Hematopoietic multipotent progenitor cell treated with erythropoietin and hydrocortisone succinate and interleukin-3 and kit ligand, for 4 days (in vitro differentiated cells): ENCODE measurements at regions not wholly inside any gene's neighbourhood (a gene's known extent, or its start where the extent isn't known, plus 50 kb on each side); places are given as distances from the start of the nearest gene placed in this dataset.

Experiments used
- DNase-seq: peaks from one replicate; pipeline ENCODE4 v3.0.0-alpha.2; 2015

DNA sequence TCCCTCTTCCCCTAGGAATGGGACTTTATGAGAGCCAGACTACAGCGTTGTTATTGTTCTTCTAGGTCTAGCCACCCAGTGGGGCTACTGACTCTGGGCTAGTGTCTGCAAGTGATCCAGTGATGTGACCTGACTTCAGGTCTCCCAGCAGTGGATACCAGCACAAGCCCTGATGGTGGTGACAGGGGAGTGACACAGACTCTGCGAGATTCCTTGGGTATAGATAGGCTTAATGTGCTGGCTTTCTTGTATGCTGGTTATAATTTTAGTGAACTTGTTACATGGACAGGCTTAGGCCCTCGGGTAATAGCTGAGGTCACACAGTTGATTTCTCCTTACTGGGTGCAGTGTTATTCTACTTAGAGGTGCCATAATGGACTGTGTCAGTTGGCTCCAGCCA lies 106.9 kb downstream of the TBC1D30 start:
- no peak for DNase-seq

DNA sequence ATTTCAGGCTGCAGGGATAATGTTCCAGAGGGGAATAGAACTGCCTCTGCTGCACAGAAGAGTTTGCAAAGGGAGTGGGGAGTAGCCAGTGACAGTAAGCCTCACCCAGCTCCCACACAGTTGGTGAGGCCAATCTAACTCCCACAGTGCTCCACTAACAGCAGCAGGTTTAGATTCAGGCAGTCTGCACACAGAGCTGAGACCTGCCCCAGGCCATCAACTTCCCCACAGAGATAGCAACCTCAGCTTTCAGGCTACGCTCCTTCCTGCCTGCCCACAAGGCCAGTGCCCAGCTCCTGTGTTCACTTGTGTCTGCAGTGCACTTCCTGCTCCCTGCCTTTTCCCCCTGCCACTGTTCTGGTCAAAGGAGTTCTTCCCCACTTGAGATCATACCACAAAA lies 107.5 kb downstream of the TBC1D30 start:
- DNase-seq = peak; percentile 9

DNA sequence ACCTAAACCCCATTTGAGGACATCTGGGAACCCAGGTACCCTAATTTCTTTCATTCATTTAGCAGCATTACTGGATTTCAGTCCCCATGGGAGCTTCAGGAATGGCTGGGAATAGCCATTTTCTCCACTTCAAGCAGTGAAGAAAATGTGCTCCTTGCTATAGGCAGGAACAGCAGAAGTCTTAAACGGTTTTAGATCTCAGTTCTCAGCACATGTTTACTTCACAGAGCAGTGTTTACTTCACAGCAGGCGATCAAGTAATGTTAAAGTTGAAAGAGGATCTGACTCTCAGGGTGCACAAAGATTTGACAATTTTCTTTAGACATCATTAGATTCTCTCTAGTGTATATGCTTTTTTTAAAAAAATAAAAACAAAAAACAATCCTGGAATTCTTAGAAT lies 109.3 kb downstream of the TBC1D30 start:
- DNase-seq = no peak

DNA sequence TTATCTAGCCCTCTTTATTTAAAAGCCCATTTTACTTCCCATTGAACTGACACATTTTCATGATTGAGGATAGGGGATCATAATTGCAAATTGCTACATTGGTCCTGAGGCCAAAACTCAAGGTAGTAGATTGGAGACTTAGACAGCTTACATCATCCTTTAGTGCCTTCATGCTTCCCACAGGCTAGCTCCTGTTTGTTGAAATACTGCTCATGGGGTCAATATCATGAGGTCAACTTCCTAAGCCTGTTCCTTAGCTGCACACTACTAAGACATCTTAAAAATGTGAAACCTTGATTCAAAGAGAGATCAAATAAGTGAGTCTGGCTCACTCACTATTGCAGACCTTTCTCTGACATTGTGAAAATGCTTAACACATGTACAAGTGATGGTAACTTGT lies 113.0 kb downstream of the TBC1D30 start:
- no peak for DNase-seq

DNA sequence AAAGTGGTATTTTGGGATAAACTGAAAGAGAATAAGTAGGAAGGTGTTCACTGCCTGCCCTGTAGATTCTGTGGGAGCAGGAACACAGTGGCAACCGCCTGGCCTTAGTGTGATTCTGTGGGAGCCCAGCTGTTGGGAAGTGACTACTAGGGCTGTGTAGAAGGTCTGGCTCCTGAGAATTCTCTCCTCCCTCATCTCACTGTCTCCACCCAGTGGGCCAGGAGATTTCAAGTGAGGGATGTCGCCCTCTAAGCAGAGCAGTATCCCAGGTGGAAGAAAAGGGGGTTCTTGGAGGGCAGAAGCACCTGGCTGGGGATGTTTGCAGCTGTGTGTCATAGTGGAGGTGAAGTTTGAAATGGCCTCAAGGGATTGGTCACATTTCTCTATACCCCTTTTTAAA lies 113.7 kb downstream of the TBC1D30 start:
- DNase-seq = no peak

DNA sequence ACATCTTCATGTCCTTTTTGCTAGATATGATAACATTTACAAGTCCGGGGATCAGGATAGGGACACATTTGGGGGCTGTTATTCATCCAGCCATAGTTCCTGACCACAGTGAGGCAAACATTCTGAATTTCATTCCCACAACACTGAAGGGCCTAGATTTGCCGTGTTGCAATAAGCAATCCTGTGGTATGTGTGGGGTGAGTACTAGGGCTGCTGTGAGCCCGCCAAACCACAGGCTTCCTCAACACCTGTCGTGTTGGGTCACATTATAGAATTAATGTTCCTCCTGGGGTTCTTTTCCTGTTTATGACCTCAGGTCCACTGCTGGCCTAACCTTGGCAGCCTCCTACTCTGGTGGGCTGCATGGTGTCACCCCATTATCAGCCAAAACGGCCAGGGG lies 119.2 kb downstream of the TBC1D30 start:
- DNase-seq = peak; percentile 65

DNA sequence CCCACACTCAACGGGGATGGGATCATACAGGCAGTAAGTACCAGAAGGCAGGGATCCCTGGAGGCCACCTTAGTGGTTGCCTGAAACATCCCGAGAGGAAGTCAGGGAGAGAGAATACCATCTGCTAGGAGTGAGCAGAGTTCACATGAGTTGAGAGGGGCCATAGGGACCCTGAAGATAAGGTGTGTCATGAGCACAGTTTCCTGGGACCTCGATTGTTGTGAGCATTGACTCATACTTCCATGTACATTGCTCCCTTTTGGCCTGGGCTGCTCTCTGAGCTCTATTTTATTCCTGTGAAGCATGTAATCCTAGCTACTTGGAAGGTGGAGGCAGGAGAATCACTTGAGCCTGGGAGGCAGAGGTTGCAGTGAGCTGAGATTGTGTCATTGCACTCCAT lies 120.5 kb downstream of the TBC1D30 start:
- no peak for DNase-seq

DNA sequence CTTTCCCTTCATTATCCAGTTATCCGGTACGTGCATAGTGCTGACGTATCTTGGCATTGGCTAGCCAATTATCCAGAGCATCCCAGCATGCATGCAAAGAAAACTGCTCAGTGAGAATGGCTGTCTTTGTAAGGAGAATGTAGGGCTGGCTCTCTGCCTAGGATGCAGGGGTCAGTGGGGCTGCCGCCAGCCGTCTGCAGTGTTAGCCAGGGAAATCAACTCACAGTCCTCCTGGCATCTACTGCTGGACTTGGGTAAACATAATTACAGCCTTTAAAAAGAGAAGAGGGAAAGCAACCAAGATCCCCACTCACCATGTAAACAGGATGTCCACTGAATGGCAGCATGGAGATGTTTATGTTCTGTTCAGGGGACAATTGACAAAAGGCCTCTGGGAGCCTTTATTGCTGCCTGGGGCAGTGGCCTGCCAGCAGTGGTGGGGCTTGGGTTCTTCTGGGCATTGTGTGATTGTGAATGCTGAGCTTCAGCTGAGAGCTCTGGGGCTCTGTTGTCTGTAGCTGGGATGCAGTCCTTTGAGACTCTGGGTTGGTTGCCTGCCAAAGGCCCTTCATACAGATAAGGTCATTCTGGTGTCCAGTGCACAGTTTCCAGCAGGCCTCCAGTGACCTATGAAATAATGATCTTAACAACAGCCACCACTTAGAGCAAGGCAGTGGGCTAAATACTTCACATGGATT lies 121.8 kb downstream of the TBC1D30 start:
- no peak for DNase-seq

DNA sequence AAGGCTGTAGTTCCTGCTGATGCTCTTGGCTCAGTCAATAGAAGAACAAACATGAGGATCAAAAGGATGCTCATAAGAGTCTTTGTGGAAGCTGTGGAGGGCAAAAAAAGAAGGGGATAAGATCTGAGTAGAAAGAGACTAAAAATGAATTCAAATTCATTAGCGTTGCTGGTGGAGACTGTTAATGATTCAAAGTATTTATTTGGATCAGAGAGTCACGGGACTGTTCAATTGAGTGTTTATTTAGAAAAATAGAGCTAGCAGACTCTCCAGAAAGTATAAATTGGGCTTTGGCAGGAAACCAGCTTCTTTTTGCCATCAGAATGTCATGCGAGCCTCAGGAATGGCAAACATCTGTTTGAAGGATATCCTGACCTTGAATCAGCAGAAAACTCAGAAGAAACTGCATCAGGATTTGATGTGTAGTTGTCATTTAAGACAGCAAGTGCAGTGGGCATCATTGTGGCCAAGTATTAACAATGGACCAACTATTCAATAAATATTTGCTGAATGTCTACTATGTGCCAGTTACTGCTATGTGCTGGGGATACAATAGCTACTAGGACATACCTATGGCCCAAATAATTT lies 126.4 kb downstream of the TBC1D30 start:
- DNase-seq = no peak

DNA sequence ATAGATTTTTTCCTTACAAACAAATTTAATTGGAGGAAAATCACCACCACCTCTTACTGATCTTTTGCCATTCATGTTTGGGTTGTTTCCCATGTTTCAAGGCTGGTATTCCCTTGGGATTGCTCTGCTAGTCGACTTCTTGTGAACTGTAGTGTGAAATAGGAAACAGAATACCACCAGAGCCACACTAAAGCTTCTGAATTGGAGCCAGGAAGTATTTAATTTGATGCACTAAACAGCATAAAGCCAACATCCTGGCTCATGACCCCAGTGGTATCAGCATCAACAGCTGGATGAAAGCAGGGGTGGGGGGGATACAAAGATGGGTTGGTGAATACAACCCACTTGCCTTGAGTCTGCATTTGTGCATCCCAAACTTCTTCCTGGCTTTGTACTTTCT lies 127.5 kb downstream of the TBC1D30 start:
- no peak for DNase-seq

DNA sequence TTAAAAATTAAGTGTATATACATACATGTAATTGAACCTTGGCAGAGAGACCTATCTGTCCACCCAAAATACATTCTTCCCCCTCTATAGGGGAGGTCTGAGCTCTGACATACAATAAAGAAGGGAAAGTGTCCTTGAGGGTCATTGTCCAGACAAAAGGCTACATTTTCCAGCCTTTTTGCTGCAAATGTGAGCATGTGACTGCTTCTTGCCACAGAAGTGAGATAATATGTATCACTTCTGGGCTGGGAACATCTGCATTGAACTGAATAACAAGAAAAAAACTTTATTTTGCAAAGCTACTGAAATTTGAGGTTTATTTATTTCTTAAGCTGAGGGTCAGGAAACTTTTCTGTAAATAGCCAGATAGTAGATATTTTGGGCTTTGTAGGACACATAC lies 131.3 kb downstream of the TBC1D30 start:
- no peak for DNase-seq

DNA sequence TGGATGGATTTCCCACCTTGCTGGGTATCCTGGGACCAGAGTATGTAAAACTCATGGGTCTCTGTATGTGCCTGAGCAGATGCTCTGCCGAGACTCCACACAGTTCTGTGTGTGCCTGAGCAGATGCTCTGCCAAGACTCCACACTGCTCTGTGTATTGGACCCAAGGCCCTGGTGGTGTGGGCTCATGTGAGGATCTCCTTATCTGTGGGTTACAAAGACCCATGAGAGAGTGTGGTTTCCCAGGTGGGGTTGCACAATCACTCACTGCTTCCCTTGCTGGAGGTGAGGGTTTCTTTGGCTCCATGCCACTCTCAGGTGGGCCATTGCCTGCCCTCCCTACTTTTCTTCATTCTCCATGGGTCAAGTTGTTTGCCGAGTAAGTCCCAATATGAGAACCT lies 141.5 kb downstream of the TBC1D30 start:
- DNase-seq = no peak

DNA sequence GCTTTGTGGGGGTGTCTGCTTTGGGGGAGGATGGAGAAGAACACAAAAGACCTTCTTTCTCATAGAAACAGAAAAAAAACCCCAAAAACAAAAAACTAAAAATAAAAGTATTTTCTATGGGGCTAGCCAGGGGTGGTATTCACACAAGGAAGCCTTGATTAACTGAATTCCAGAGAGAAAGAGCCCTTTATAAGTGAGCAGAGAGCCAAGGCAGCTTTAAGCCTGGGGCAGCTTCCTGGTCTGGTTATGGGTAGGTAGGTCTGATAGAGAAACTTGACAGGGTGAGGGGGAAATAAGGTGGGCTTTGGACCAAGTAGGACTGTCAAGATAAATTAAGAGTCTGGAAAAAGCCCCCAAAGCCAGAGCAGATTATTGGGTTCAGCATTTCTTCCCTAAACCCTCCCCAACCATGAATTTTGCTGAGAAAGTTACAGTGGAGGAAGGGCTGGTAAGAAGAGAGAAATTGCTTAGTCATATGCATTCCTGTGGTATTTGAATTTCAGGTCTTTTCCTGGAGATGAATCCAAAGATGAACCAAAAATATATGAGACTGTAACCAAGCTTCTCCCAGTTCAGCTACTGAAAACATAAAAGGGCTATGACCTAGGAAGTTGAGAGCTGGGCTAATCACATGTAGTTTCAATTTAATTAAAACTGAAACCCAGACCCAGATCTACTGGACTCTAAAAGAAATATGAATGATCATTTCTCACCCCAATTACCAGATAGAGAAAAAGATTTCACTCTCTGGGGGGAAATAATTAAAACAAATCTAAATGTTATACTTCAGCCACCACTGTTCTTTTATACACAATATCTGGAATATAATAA lies 144.8 kb downstream of the TBC1D30 start:
- no peak for DNase-seq

DNA sequence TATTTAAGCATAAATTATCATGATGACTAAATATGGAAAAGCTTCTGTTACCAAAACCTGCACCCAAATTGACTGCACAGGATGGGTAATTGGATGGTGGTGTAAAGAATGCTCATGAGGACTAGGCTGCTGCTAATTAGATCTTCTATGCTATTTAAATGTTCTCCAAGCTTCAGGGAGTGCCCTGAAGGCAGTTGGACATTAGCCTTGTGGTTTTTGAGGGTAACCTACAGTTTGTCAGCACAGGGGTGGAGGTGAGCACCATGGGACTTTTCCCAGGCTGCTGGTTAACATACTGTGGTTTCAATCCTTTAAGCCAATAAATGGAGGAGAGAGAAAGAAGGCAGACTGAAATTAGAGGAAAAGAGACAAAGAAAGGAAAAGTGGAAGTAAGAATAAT lies 145.0 kb downstream of the WIF1 start:
- DNase-seq = peak; percentile 27

DNA sequence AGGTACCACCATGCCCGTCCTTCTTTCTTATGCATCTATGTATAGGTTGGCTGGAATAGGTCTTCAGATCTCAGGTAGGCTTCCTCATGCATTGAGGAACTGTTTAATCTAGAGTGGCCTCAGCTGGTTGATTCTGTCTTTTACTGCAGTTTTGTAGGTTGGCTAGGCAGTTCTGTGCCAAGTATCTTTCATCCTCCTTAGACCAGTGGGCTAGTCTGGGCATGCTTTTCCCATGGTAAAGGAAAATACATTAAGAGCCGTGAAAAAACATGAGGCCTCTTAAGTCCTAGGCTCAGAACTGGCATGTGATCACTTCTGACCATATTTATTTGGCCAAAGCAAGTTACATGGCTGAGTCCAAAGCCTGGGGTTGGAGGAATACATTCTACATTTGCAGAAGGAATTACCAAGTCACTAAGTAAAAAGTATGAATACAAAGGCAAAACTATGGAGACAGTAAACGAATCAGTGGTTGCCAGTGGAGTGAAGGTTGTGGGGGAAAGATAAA lies 137.3 kb downstream of the WIF1 start:
- no peak for DNase-seq

DNA sequence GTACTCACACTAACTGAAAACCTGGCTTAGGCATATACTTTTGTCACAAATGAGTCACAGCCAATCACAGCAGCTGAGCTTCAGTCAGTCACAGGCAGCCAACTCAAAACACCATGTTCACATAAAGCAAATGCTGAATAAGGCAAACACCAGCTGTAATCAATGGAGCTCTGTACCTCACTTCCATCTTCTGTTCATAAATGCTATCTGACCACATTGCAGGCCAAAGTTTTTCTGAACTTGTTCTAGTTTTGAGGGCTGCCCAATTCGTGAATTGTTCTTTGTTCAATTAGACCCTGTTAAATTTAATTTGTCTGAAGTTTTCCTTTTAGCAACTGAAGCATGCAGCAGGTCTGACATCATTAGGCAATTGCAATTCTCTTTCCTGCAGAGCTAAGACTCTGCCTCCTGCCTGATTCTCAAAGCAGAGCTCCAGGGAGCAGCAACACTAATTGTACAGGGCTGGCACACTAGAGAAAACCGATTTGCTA lies 129.9 kb downstream of the WIF1 start:
- no peak for DNase-seq

DNA sequence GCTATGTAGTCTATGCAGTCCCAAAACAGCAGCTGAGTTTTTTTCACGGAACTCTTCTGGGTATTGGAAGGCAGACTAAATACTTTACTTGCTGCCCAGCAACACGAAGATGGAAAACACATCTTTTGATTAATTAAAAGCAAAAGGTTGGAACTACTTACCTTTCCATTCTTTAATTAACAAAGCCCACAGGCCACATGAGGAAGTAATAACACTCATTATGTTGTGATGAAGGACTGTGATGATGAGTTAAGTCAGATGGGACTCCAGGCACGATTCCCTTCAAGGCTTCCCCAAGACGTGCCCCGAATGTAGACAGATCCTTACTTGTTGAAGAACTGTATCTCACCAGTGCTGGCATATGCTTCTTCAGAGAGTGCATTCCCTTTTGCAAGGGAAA lies 129.0 kb downstream of the WIF1 start:
- no peak for DNase-seq

DNA sequence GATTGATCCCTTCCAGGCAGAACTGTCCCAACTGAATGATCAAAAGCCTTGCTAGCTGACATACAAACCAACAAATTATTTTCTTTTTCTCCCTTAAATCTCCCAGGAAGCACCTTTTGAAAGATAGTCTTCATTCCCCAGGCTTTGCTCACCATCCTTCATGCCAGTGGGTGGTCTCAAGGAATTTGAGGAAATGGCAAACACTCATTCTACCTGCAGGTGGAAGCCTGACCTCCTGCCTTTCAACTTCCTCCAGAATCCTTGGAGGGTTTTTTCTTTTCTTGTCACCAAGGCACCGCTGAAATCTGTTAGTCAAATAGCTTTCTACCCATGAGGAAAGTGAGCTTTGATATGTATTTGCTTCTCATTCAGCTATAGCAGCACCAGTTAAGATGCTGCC lies 128.5 kb downstream of the WIF1 start:
- DNase-seq = no peak

DNA sequence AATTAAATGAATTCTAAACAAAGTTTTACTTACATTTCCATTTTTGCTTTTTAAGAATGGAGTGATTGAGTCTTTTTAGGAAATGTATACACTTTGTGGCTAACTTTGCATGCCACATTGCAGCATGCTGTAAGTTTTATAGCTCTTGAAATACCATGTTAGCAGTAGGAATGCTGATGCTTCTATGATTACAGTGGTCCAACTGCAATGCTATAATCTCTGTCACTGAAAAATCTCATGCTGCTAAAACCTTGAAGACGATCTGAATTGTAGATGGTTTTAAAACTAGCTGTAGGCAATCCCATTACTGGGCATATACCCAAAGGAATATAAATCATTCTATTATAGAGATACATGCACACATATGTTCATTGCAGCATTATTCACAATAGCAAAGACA lies 127.6 kb downstream of the WIF1 start:
- no peak for DNase-seq

DNA sequence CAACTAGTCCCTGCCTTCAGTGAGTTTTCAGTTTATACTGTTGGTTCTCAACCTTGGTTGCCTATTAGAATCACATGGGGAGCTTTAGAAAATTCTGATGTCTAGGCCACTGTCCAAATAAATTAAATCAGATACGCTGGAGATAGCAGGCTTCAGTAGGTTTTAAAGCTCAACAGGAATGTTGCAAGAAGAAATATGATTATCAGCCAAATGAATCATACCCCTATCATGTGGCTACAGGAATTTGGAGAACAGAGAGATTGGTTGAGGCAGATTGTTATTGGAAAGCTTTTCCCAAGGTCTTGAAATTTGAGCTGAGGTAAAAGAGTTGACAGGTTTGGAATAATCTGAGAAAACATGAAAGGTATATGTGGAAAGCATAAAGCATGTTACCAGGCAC lies 125.3 kb downstream of the WIF1 start:
- DNase-seq = no peak

DNA sequence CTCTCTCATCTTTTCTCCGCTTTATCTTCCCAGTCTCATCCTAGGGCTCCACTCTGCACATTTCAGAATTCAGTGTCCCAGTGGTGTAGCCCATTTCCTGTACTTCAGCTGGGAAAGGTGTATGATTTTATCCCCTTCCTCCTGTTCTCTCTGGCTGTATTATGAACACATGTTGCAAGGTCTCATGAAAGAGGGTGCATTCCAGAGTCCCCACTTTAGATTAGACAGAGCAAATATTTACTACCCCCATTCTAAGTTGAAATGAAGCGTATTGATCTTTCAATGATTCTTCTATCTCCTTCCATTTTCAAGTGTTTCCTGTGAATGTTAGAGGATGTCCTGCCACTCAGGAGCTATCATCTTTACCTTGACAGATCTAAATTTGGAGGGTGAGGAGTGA lies 123.2 kb downstream of the WIF1 start:
- no peak for DNase-seq

DNA sequence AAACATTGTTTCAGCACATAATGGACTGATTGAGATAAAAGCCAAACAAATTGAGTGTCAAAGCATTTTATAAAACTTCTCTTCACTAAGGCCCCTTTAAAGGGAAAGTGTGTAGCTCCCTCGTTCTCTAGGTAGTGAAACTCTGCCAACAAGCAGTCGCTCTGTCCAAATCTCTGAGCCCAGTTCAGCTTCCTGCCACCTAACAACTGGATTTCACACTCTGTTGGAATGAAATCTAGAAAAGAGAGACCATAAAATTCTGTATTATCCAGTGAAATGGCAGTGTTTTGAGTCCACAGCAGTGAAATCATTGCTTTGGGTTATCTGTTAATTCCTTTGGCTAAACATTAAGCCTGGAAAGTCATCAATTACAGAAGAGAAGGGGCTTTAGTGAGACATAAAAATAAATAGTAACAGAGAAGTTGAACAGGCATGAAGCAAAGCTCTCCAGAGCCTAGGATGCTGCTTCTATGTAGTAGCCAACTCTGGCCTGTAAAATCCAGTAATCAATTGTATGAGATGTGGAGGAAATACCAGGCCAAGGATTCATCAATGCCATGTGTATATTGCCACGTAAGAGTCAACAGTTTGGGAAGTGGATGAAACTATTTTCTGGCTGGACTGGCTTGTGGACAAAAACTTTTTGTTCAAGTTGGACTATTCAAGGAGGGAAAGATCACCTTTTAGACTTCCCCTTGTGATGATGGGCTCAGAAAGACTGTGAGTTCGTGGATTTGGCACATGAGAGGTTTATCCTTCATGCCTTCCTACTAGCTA lies 122.5 kb downstream of the WIF1 start:
- no peak for DNase-seq

DNA sequence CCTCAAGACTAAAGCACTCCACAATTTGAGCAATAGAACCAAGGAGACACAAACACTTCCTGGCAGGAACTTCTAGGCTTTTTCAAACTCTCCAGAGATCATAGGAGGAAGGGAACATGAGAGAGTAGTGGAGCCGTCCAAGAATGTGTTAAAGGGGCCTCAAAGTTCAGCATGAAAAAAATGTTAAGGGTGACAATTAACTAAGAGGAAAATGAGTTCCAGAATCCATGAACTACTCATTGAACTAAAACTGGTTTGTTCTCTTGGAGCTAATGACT lies 122.0 kb downstream of the WIF1 start:
- no peak for DNase-seq
